Osteoblast (primary cell): ENCODE measurements at regions not wholly inside any gene's neighbourhood (a gene's known extent, or its start where the extent isn't known, plus 50 kb on each side); places are given as distances from the start of the nearest gene placed in this dataset.

Experiments
- DNase-seq: peaks from one replicate; pipeline ENCODE4 v3.0.0; 2011; ENCODE audit warnings: low spot score, mixed read lengths; ENCODE audit not compliant: insufficient read length; ENCODE audit errors: missing footprints
- H2AFZ ChIP-seq: 2 replicates; pipeline ENCODE4 v1.6.0; 2011; ENCODE audit warnings: mild to moderate bottlenecking, low read length
- H3K27ac ChIP-seq: 2 replicates; pipeline ENCODE4 v1.5.1; 2011; ENCODE audit warnings: mild to moderate bottlenecking, low read depth, low read length, moderate library complexity
- H3K27me3 ChIP-seq: 2 replicates; pipeline ENCODE4 v1.6.0; 2012; ENCODE audit warnings: mild to moderate bottlenecking, control low read depth, inconsistent platforms, low read length, moderate library complexity; ENCODE audit not compliant: insufficient read depth
- H3K36me3 ChIP-seq: 2 replicates; pipeline ENCODE4 v1.5.1; 2011; ENCODE audit warnings: mild to moderate bottlenecking, low read length, control low read depth, moderate library complexity; ENCODE audit not compliant: insufficient read depth
- H3K4me1 ChIP-seq: 2 replicates; pipeline ENCODE4 v1.5.1; 2011; ENCODE audit warnings: mild to moderate bottlenecking, low read length, control low read depth, moderate library complexity; ENCODE audit not compliant: insufficient read depth
- H3K4me2 ChIP-seq: 2 replicates; pipeline ENCODE4 v1.6.0; 2011; ENCODE audit warnings: mild to moderate bottlenecking, low read length; ENCODE audit not compliant: insufficient read depth
- H3K4me3 ChIP-seq: fragments of 200-600 bp; sonication (generic); 3 replicates; pipeline ENCODE4 v1.5.1; 2012; ENCODE audit warnings: mild to moderate bottlenecking, low read length, inconsistent platforms; ENCODE audit not compliant: insufficient read depth
- H3K79me2 ChIP-seq: 2 replicates; pipeline ENCODE4 v1.6.0; 2012; ENCODE audit warnings: mild to moderate bottlenecking, low read length, control low read depth, inconsistent platforms; ENCODE audit not compliant: insufficient read depth
- H3K9me3 ChIP-seq: 2 replicates; pipeline ENCODE4 v1.5.1; 2011; ENCODE audit warnings: low read depth, low read length, control low read depth
- H4K20me1 ChIP-seq: 2 replicates; pipeline ENCODE4 v1.6.0; 2012; ENCODE audit warnings: mild to moderate bottlenecking, low read length, control low read depth; ENCODE audit not compliant: insufficient read depth
- TF ChIP-seq, protein P1 (sequence below): IDR thresholded peaks from 2 replicates; pipeline ENCODE4 v1.5.1; 2011; ENCODE audit warnings: mild to moderate bottlenecking, low read depth, low read length, moderate library complexity; ENCODE audit errors: extremely low read depth

DNA sequence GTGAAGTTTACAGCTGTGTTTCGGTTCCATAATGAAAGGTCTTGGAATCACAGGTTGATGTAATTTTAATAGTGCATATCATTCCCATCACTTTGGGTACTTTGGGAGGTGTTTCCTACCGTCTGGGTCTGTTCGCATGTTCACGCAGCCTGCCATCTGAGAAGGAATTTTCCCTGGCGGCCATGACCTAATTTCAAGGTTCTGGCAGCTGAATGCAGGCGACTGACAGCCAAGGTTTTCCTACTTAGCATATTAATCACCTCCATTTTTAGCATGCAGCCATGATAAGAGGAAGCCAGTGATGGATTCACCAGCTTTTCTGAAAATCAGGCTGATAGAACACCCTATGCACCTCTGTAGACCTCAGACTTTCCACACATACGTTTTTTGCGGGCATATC lies 319.1 kb upstream of the TMEM229A start:
- no peaks in the 10 kb centered on the region for H3K36me3 ChIP-seq
- H3K4me2 ChIP-seq, result no peak overlapping the region
- TF ChIP-seq, protein P1, sequence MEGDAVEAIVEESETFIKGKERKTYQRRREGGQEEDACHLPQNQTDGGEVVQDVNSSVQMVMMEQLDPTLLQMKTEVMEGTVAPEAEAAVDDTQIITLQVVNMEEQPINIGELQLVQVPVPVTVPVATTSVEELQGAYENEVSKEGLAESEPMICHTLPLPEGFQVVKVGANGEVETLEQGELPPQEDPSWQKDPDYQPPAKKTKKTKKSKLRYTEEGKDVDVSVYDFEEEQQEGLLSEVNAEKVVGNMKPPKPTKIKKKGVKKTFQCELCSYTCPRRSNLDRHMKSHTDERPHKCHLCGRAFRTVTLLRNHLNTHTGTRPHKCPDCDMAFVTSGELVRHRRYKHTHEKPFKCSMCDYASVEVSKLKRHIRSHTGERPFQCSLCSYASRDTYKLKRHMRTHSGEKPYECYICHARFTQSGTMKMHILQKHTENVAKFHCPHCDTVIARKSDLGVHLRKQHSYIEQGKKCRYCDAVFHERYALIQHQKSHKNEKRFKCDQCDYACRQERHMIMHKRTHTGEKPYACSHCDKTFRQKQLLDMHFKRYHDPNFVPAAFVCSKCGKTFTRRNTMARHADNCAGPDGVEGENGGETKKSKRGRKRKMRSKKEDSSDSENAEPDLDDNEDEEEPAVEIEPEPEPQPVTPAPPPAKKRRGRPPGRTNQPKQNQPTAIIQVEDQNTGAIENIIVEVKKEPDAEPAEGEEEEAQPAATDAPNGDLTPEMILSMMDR, result no peak
- no peak overlapping the region for H3K4me3 ChIP-seq
- no peak overlapping the region for H2AFZ ChIP-seq
- DNase-seq, result no peak
- no peaks in the 10 kb centered on the region for H3K27me3 ChIP-seq
- no peaks in the 10 kb centered on the region for H3K79me2 ChIP-seq
- no peaks in the 10 kb centered on the region for H3K9me3 ChIP-seq
- no peaks in the 10 kb centered on the region for H4K20me1 ChIP-seq
- H3K4me1 ChIP-seq, result no peaks in the 10 kb centered on the region
- H3K27ac ChIP-seq, result no peak overlapping the region

DNA sequence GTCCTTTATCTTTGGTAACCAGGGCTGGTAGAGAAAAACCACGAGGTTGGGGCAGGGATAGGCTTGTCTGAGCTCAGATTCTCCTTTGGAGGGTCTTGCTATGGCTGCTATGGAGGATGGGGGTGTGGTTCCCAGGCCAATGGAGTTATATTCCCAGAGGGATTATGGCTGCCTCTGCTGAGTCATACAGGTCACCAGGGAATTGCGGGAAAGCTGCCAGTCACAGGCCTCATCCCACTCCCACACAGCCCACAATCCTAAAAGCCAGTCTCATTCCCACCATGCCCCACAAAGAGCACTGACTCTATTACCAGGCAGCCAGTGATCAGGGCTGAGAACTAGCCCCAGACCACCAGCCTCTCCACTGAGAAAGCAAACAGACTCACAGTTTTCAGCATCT lies 316.6 kb upstream of the TMEM229A start:
- no peaks in the 10 kb centered on the region for H3K36me3 ChIP-seq
- no peaks in the 10 kb centered on the region for H3K27me3 ChIP-seq
- no peaks in the 10 kb centered on the region for H3K9me3 ChIP-seq
- DNase-seq, result no peak
- H3K4me2 ChIP-seq, result no peak overlapping the region
- H3K27ac ChIP-seq, result no peak overlapping the region
- H3K4me1 ChIP-seq, result no peaks in the 10 kb centered on the region
- no peaks in the 10 kb centered on the region for H4K20me1 ChIP-seq
- no peak overlapping the region for H2AFZ ChIP-seq
- TF ChIP-seq, protein P1, result no peak
- no peaks in the 10 kb centered on the region for H3K79me2 ChIP-seq
- H3K4me3 ChIP-seq, result no peak overlapping the region

DNA sequence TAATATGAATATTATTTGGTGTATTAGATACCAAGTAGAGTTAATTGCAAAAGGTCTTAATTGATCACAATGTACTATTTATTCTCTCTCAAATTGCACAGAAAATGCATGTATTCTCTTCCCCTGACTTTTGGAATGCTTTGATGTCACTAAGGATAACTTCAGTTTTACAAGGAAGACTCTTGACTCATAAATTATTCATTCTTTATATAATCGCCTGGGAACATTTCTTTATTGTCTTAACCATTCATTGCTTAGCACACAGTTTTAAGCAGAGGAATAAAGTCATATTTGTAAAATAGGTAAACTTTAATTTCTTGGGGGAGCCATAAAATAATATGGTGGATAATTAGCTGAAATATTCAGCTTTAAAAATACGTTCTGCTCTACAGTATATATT lies 306.0 kb upstream of the TMEM229A start:
- Histone ChIP-seq H3K4me3 (no peak overlapping the region), H4K20me1 (no peaks in the 10 kb centered on the region), H3K4me2 (no peak overlapping the region), H2AFZ (no peak overlapping the region), H3K36me3 (no peaks in the 10 kb centered on the region), H3K79me2 (no peaks in the 10 kb centered on the region), H3K4me1 (no peaks in the 10 kb centered on the region), H3K27ac (no peak overlapping the region), H3K27me3 (no peaks in the 10 kb centered on the region), H3K9me3 (no peaks in the 10 kb centered on the region)
- TF ChIP-seq, protein P1, result no peak
- DNase-seq, result no peak

- no peaks in the 10 kb centered on the region for H3K4me1 ChIP-seq
- H4K20me1 ChIP-seq, result no peaks in the 10 kb centered on the region
- H3K4me2 ChIP-seq, result no peak overlapping the region
- H3K9me3 ChIP-seq, result no peaks in the 10 kb centered on the region
- no peaks in the 10 kb centered on the region for H3K79me2 ChIP-seq
- no peak overlapping the region for H2AFZ ChIP-seq
- no peak for DNase-seq
- no peak overlapping the region for H3K27ac ChIP-seq
- no peak overlapping the region for H3K4me3 ChIP-seq
- no peaks in the 10 kb centered on the region for H3K36me3 ChIP-seq
- H3K27me3 ChIP-seq, result no peaks in the 10 kb centered on the region
- TF ChIP-seq, protein P1, result no peak
These were observed 298.0 kb upstream of the TMEM229A start for GRCh38 chr7:124330731-124331407.
